ENCODE measurements at regions not wholly inside any gene's neighbourhood (a gene's known extent, or its start where the extent isn't known, plus 50 kb on each side); places are given as distances from the start of the nearest gene placed in this dataset.

- no peak overlapping the region for H3K27ac ChIP-seq
- no peak for TF ChIP-seq CTCF (conservative IDR thresholded peaks at IDR 0.05)
Observed at GRCh38 chr10:44763331-44763730, 147.8 kb upstream of the TMEM72 start.

GRCh38 chr10:44765299-44765698 is 145.8 kb upstream of the TMEM72 start:
- TF ChIP-seq CTCF (conservative IDR thresholded peaks at IDR 0.05): no peak
- H3K27ac ChIP-seq: no peak overlapping the region

- TF ChIP-seq CTCF (conservative IDR thresholded peaks at IDR 0.05): no peak
- H3K27ac ChIP-seq: no peak overlapping the region
Observed at GRCh38 chr10:44766631-44767030, 144.5 kb upstream of the TMEM72 start.

GRCh38 chr10:44769450-44769849 is 141.7 kb upstream of the TMEM72 start:
- no peak overlapping the region for H3K27ac ChIP-seq
- no peak for TF ChIP-seq CTCF (conservative IDR thresholded peaks at IDR 0.05)

GRCh38 chr10:44771233-44771995 is 139.7 kb upstream of the TMEM72 start:
- no peak for TF ChIP-seq CTCF (conservative IDR thresholded peaks at IDR 0.05)
- no peak overlapping the region for H3K27ac ChIP-seq

- H3K27ac ChIP-seq: no peak overlapping the region
- TF ChIP-seq CTCF (conservative IDR thresholded peaks at IDR 0.05): no peak
Observed at GRCh38 chr10:44773565-44773964, 137.6 kb upstream of the TMEM72 start.

GRCh38 chr10:44774676-44775401 is 136.3 kb upstream of the TMEM72 start:
- H3K27ac ChIP-seq: no peak overlapping the region
- TF ChIP-seq CTCF (conservative IDR thresholded peaks at IDR 0.05): no peak
